H1 (cell line): ENCODE measurements at regions not wholly inside any gene's neighbourhood (a gene's known extent, or its start where the extent isn't known, plus 50 kb on each side); places are given as distances from the start of the nearest gene placed in this dataset.

ENCODE experiments used
- CHD7 ChIP-seq: fragments of 300-600 bp; sonication (generic); IDR thresholded peaks from 2 replicates; pipeline ENCODE4 v1.7.1; 2012; ENCODE audit warnings: low read length, moderate library complexity, mild to moderate bottlenecking, inconsistent platforms; ENCODE audit not compliant: insufficient replicate concordance

GRCh38 chr15:60135961-60136360, 131.8 kb downstream of the FOXB1 start (continued):
- TF ChIP-seq CHD7: no peak
